ENCODE measurements at regions not wholly inside any gene's neighbourhood (a gene's known extent, or its start where the extent isn't known, plus 50 kb on each side); places are given as distances from the start of the nearest gene placed in this dataset.
"Not testable (repeated sequence)": the region's sequence is repeated elsewhere in the genome, so short reads cannot be mapped to it uniquely, and the experiment has no call there.

DNA sequence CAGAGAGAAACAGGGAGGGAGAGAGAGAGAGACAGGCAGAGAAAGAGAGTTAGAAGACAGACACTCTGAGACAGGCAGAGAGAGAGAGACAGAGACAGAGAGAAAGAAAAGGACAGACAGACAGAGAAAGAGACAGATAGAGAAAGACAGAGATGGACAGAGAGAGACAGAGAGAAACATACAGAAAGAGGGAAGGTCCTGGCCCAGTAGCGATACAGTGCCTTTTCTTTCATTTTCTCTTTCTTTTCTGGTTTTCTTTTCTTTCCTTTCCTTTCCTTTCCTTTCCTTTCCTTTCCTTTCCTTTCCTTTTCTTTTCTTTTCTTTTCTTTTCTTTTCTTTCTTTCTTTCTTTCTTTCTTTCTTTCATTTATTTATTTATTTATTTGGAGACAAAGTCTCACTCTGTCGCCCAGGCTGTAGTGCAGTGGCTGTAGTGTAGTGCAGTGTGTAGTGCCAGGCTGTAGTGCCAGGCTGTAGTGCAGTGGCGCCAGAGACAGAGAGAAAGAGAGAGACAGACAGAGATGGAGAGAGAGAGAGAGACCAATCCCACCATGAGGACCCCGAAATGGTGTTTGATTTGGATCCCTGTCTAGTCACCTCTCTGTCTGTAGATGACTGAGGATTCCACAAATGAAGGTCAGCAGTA, 1501.5 kb upstream of the DEFB115 start:
- H3K4me3 ChIP-seq (ENCODE audit: low read depth, low read length); in situ Hi-C loops (cut with HindIII; ENCODE audit: low sequenced_read_pairs); DNase-seq (ENCODE audit: low read depth, low spot score): not testable (repeated sequence)

DNA sequence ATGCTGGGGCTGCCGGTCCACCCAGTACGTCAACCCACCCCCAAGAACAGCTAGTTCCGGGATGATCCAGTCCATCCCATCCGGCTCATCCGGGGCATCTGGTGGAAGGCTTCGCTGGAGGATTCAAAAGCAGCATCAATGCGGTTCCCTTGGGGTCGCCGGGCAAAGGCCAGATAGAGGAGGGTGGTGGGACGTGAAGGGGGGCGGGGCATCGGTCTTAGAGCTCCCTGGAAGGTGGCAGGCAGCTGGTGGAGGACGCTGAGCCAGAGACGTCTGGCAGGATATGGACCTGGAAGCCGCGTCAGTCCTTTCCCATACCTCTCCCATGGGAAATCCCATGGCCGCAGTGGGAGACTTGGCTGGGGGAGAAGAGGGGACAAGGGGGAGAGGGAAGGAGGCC, 1500.8 kb upstream of the DEFB115 start:
- DNase-seq (ENCODE audit: low read depth, low spot score) = no peak
- in situ Hi-C loops (cut with HindIII; ENCODE audit: low sequenced_read_pairs) = no loop called here
- TF ChIP-seq, protein P1, sequence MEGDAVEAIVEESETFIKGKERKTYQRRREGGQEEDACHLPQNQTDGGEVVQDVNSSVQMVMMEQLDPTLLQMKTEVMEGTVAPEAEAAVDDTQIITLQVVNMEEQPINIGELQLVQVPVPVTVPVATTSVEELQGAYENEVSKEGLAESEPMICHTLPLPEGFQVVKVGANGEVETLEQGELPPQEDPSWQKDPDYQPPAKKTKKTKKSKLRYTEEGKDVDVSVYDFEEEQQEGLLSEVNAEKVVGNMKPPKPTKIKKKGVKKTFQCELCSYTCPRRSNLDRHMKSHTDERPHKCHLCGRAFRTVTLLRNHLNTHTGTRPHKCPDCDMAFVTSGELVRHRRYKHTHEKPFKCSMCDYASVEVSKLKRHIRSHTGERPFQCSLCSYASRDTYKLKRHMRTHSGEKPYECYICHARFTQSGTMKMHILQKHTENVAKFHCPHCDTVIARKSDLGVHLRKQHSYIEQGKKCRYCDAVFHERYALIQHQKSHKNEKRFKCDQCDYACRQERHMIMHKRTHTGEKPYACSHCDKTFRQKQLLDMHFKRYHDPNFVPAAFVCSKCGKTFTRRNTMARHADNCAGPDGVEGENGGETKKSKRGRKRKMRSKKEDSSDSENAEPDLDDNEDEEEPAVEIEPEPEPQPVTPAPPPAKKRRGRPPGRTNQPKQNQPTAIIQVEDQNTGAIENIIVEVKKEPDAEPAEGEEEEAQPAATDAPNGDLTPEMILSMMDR (IDR thresholded peaks at IDR 0.05; ENCODE audit: low read depth, low read length) = no peak
- H3K4me3 ChIP-seq (ENCODE audit: low read depth, low read length) = no peak overlapping the region

DNA sequence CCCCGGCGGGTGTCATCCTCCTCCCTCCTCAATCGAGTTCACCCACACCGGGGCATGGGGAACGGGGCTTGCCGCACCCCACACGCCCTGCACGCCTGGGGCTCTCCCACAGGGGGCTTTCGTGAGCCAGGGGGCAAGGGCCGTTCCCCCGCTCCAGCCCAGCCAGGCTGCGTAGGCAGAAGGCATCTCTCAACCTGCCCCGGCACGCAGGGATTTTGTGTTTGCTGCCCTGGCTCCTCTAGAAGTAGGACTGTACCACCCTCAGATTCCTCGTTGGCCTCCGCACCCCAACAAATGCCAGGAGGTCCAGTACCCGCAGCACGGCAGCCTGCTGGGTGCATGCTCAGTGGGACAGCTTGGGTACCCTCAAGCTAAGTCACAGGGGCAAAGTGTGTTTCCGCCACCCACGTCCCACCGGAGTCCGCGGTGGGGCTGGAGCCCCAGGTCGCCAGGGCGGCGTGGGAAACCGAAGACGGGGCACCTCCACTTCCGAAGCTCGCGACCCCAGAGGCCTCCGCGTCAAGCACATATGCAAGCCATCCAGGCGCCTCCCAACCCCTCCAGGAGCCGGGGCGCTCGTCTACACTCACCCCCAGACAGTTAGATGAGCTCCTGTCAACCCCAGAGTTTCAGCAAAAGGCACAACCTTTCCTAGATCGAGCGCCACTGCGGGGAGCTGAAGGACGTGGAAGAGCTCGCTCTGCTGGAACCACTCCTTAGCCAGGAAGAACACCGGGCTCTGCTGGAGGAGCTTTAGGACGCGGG, 1495.7 kb upstream of the DEFB115 start:
- H3K4me3 ChIP-seq (ENCODE audit: low read depth, low read length); DNase-seq (ENCODE audit: low read depth, low spot score); in situ Hi-C loops (cut with HindIII; ENCODE audit: low sequenced_read_pairs): not testable (repeated sequence)

DNA sequence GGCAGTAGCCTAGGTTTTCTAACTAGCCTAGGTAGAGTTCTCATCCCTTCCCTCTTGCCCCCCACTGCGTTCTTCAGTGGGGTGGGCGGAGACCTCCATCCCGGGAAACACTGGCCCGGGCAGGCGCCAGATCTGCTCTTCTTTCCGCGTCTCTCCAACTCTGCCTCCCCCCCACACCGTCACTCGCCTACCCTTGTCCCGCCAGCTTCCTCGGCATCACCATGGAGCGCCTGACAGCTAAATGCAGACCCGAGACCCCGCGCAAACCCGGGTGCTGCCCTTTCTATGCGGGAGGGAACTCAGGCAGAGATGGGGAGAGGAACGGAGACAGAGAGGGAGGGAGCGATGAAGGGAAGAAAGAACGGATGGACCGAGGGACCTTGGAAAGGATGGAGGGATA, 1494.8 kb upstream of the DEFB115 start:
- TF ChIP-seq, protein P1 (IDR thresholded peaks at IDR 0.05; ENCODE audit: low read depth, low read length) = no peak
- in situ Hi-C loops (cut with HindIII; ENCODE audit: low sequenced_read_pairs) = no loop called here
- DNase-seq (ENCODE audit: low read depth, low spot score) = no peak
- H3K4me3 ChIP-seq (ENCODE audit: low read depth, low read length) = no peak overlapping the region

DNA sequence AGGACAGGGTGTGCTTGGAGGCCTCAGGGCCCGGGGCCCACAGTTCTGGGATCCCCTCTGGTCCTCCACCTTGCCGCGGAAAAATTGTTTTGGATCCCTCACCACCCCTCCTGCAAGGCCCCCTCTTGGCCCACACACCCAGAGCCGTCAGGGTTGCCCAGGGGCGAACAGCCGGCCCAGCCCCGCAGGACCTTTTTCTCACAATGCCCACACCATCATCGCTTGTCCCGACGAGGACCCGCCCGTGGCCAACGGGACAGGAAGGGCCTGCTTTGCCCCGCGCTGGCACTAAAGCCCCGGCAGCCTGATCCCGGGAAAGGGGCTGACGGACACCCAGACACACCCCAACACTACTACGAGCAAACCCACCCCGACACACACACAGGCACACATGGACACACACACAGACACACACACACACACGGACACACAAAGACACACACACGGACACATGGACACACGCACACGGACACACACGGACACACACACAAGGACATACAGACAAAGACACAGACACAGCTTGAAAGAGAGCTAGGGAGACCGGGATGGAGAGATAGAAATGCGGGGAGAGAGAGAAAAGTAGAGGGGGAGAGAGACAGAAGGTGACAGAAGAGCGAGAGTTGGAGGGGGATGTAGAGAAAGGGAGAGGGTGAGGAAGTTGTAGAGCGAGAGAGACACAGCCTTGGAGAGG, 1493.5 kb upstream of the DEFB115 start:
- H3K4me3 ChIP-seq (ENCODE audit: low read depth, low read length) = no peak overlapping the region
- no peak for DNase-seq (ENCODE audit: low read depth, low spot score)
- TF ChIP-seq, protein P1 (IDR thresholded peaks at IDR 0.05; ENCODE audit: low read depth, low read length) = no peak
- in situ Hi-C loops (cut with HindIII; ENCODE audit: low sequenced_read_pairs) = no loop called here

DNA sequence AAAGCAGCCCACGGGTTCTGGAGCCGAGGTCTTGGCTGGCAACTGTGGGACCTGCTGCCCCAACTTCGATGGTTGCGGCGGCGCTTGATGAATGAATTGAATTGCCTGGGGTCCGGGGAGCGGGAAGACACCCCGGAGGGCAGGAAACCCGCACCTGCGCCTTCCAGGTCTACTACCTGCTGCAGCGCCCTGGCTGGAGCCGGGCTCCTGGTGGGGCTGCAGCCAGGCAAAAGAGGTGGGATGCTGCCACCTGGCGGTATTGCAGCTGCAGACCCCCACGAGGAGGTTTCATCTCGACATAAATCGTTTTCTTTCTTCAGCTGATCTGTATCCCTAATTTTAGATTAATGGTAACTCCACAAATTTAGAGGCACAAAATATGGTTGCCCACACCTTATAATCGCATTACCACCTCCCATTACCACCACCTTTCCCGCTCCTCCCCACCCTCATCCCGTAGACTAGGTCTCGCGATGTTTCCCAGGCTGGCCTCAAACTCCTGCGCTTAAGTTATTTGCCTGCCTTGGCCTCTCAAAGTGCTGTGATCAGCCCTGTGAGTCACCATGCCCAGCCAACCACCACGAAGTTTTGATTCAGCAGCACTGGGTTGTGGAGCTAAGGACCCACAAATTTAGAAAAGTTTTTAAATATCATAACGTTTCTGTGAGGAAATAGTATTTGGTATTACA, 1492.4 kb upstream of the DEFB115 start:
- DNase-seq (ENCODE audit: low read depth, low spot score); in situ Hi-C loops (cut with HindIII; ENCODE audit: low sequenced_read_pairs); H3K4me3 ChIP-seq (ENCODE audit: low read depth, low read length): not testable (repeated sequence)

DNA sequence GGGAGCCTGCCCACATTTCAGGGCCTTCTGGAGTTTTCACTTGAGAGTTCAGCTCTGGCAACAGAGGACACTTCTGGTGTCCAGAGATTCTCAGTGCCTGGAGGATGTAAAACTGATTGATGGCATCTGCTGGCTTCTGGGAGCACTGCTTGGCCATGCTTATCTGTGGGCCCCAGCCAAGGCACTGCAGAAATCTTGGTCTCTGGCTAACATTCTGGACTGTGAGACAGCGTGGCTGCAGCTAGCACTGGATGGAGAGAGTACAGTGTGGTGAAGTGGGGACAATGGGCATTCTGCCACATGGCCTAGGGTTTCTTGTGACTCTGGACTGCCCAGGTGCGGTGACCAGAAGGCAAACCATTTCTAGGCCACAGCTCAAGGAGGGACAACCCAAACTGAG, 1479.4 kb upstream of the DEFB115 start:
- H3K4me3 ChIP-seq (ENCODE audit: low read depth, low read length); in situ Hi-C loops (cut with HindIII; ENCODE audit: low sequenced_read_pairs); DNase-seq (ENCODE audit: low read depth, low spot score): not testable (repeated sequence)

DNA sequence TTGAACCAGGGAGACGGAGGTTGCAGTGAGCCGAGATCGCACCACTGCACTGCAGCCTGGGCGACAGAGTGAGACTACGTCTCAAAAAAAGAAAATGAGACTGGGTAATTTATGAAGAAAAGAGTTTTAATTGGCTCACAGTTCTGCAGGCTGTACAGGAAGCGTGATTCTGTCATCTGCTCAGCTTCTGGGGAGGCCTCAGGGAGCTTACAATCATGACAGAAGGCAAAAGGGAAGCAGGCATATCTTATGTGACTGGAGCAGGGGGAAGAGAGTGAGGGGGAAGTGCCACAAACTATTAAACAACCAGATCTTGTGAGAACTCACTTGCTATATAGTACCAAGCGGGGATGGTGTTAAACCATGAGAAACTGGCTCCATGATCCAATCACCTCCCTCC, 1476.2 kb upstream of the DEFB115 start:
- in situ Hi-C loops (cut with HindIII; ENCODE audit: low sequenced_read_pairs); H3K4me3 ChIP-seq (ENCODE audit: low read depth, low read length); DNase-seq (ENCODE audit: low read depth, low spot score): not testable (repeated sequence)

DNA sequence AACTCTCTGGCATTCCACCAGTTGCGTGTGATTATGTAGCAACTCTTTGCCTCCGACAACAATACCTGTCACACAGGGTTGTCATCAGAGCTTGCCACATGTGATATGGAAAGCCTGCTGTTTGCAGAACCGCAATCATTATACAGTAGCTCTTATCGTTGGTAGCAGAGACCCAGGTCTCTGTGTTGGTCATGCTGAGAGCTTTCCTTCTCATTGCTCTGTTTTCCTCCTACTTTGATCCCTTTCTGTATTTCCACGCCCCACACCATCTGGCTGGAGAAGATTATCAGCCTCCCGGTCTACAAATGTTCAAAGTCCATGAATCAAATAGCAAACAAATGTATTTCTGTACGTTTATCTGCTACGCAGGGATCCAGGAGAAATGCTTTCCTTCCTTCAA, 1475.6 kb upstream of the DEFB115 start:
- DNase-seq (ENCODE audit: low read depth, low spot score); H3K4me3 ChIP-seq (ENCODE audit: low read depth, low read length); in situ Hi-C loops (cut with HindIII; ENCODE audit: low sequenced_read_pairs): not testable (repeated sequence)

DNA sequence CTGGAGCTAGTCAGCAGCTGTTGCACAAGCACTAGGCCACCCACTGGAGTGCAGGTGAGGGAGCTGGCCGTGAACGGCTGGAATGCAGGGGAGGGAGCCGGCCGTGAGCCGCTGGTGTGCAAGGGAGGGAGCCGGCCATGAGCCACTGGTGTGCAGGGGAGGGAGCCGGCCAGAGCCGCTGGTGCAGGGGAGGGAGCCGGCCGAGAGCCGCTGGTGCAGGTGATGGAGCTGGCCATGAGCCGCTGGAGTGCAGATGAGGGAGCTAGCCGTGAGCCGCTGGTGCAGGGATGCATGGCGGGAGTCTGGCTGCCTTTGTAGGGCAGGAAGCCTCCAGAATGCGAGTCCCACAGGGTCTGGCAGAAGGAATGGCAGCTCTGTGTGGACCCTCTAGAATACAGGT, 1470.0 kb upstream of the DEFB115 start:
- in situ Hi-C loops (cut with HindIII; ENCODE audit: low sequenced_read_pairs); DNase-seq (ENCODE audit: low read depth, low spot score); H3K4me3 ChIP-seq (ENCODE audit: low read depth, low read length): not testable (repeated sequence)

Measured in astrocyte of the spinal cord (primary cell).